ENCODE measurements at regions not wholly inside any gene's neighbourhood (a gene's known extent, or its start where the extent isn't known, plus 50 kb on each side); places are given as distances from the start of the nearest gene placed in this dataset.
"Not testable (repeated sequence)": the region's sequence is repeated elsewhere in the genome, so short reads cannot be mapped to it uniquely, and the experiment has no call there.

- H3K27ac ChIP-seq, result no peak overlapping the region
- peak; percentile 82 for TF ChIP-seq CTCF (conservative IDR thresholded peaks at IDR 0.05)
Measured at GRCh38 chr7:13262929-13263530, 575.6 kb downstream of the ARL4A start.

GRCh38 chr7:13265271-13265670, 577.8 kb downstream of the ARL4A start:
- no peak for TF ChIP-seq CTCF (conservative IDR thresholded peaks at IDR 0.05)
- H3K27ac ChIP-seq, result no peak overlapping the region

GRCh38 chr7:13274205-13274604, 586.8 kb downstream of the ARL4A start:
- H3K27ac ChIP-seq, result not testable (repeated sequence)

GRCh38 chr7:13276977-13277376, 589.5 kb downstream of the ARL4A start:
- H3K27ac ChIP-seq, result no peak overlapping the region
- TF ChIP-seq CTCF (conservative IDR thresholded peaks at IDR 0.05), result peak; percentile 73

GRCh38 chr7:13278020-13278419, 590.6 kb downstream of the ARL4A start:
- no peak overlapping the region for H3K27ac ChIP-seq
- TF ChIP-seq CTCF (conservative IDR thresholded peaks at IDR 0.05), result no peak

GRCh38 chr7:13279854-13280435, 592.5 kb downstream of the ARL4A start:
- TF ChIP-seq CTCF (conservative IDR thresholded peaks at IDR 0.05), result peak; percentile 49
- no peak overlapping the region for H3K27ac ChIP-seq

GRCh38 chr7:13282377-13282980, 595.0 kb downstream of the ARL4A start:
- peak; percentile 78 for TF ChIP-seq CTCF (conservative IDR thresholded peaks at IDR 0.05)
- no peak overlapping the region for H3K27ac ChIP-seq

GRCh38 chr7:13286916-13287315, 599.5 kb downstream of the ARL4A start:
- no peak overlapping the region for H3K27ac ChIP-seq
- TF ChIP-seq CTCF (conservative IDR thresholded peaks at IDR 0.05), result no peak

Data from VCaP (cell line).